ENCODE measurements at regions not wholly inside any gene's neighbourhood (a gene's known extent, or its start where the extent isn't known, plus 50 kb on each side); places are given as distances from the start of the nearest gene placed in this dataset.

DNA sequence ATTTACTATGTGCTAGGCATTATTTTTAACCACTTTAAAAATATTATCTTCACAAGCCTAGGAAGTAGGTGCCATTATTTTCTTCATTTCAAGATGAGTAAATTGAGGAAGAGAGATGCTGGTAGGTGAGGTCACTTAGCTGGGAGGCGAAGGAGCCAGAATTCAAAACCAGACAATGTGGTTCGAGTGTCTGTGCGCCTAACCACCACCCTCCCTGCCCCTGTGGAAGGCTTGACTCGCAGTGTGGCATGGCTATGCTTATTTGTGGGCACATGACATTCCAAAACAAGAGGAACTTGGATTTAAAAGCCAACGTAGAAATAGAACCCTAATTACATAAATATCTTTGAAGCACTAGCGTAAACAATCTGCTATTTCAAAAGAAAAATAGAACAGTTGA is 226.6 kb upstream of the PITX2 start:
- TF ChIP-seq, protein P1, sequence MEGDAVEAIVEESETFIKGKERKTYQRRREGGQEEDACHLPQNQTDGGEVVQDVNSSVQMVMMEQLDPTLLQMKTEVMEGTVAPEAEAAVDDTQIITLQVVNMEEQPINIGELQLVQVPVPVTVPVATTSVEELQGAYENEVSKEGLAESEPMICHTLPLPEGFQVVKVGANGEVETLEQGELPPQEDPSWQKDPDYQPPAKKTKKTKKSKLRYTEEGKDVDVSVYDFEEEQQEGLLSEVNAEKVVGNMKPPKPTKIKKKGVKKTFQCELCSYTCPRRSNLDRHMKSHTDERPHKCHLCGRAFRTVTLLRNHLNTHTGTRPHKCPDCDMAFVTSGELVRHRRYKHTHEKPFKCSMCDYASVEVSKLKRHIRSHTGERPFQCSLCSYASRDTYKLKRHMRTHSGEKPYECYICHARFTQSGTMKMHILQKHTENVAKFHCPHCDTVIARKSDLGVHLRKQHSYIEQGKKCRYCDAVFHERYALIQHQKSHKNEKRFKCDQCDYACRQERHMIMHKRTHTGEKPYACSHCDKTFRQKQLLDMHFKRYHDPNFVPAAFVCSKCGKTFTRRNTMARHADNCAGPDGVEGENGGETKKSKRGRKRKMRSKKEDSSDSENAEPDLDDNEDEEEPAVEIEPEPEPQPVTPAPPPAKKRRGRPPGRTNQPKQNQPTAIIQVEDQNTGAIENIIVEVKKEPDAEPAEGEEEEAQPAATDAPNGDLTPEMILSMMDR (conservative IDR thresholded peaks at IDR 0.05; ENCODE audit: low read depth, low read length) = no peak
- no peak overlapping the region for H3K4me3 ChIP-seq (ENCODE audit: low read depth, low read length)
- DNase-seq (ENCODE audit: low read depth) = no peak

DNA sequence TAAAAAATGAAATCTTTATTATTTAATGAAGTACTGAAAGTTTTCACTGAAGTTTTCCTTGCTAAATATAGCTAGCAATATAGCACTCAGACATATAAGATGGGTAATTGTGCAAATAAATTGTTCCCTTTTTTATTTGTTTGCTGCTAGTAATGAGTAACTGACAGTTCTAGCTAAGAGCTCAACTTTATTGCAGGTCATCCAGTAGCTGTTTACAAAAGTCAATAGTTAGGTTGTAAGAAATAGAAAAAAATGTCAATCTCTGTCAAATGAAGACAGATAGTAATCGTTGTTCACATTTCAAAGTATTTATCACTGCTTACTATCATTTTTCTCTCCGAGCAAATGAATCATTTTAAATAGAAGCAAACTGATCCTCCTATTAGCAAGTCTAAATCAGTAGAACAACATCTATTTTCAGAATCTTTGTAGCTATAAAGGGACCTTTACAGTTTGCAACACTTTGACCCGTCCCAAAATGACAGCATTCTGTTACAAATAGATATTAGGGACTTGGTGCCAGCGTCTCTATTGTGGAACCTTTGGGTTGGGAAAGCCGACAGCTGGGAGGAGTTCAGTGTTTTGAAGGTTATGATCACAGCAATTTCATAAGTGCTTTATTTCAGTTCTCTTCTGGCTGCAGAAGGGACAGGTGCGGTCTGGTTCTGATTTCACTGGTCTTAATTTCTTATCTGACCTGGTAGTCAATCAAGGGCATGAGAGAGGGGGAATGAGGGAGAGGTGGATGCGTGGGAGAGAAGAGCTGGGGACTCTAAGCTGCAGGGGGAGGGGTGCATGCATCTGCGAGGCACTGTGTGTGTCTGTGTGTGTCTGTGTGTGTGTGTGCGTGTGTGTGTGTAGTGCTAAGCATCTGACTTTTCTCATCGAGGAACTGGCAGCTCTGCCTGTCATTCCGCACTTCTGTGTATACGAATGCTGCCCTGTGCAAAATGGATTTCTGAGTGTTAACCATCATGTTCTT is 227.9 kb upstream of the PITX2 start:
- no peak overlapping the region for H3K4me3 ChIP-seq (ENCODE audit: low read depth, low read length)
- TF ChIP-seq, protein P1 (conservative IDR thresholded peaks at IDR 0.05; ENCODE audit: low read depth, low read length) = no peak
- no peak for DNase-seq (ENCODE audit: low read depth)

DNA sequence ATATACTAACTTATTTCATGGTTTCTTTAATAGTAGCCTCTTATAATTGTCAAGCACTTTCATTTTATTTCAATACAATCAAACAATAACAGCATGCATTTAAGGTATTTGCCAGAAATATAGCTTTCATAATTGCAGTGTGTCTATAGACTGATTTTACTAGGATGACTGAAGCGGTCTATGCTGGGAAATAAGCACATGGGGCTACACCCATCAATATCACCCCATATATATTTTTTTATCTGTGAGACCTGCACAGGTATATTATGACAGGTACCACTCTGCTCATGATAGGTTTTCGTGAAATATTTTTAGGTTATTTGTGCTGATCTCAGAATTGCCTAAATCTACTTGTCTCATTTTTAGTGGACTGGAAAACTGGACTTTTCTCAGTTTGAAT is 229.1 kb upstream of the PITX2 start:
- no peak overlapping the region for H3K4me3 ChIP-seq (ENCODE audit: low read depth, low read length)
- TF ChIP-seq, protein P1 (conservative IDR thresholded peaks at IDR 0.05; ENCODE audit: low read depth, low read length) = no peak
- no peak for DNase-seq (ENCODE audit: low read depth)

DNA sequence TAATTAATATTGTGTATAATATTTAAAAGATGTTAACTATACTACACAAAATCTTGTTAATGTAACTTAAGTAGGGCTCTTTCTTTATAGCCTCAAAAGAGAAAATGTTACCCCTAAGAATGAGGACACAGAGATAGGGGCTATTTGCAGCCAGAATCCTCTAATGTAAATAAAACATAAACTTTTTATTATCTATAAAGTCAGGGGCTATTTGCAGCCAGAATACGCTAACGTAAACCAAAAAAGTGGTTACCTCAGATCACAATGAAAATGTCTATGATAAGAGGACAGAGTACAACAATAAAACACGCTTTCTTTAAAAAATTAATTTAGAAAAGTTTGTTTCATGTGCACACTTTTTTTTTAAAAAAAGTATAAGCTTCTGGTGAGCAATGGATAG is 229.9 kb upstream of the PITX2 start:
- no peak for DNase-seq (ENCODE audit: low read depth)
- TF ChIP-seq, protein P1 (conservative IDR thresholded peaks at IDR 0.05; ENCODE audit: low read depth, low read length) = no peak
- H3K4me3 ChIP-seq (ENCODE audit: low read depth, low read length) = no peak overlapping the region

DNA sequence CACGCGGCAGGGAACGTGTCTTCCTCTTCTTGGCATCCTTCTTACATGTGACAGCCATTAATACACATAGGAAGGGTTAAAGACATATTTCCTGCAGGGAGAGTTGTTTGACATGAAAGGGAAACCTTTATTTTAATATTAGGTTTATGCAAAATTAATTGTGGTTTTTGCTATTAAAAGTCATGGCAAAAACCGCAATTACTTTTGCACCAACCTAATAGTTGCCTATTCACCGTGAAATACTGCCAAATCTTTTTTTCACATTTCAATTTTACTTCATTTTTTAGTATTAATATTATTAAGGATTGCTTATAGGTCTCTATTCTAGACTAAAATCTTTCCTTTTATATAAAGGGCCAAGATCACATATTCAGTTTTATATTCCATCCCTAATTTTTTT is 230.4 kb upstream of the PITX2 start:
- H3K4me3 ChIP-seq (ENCODE audit: low read depth, low read length) = no peak overlapping the region
- TF ChIP-seq, protein P1 (conservative IDR thresholded peaks at IDR 0.05; ENCODE audit: low read depth, low read length) = no peak
- no peak for DNase-seq (ENCODE audit: low read depth)

DNA sequence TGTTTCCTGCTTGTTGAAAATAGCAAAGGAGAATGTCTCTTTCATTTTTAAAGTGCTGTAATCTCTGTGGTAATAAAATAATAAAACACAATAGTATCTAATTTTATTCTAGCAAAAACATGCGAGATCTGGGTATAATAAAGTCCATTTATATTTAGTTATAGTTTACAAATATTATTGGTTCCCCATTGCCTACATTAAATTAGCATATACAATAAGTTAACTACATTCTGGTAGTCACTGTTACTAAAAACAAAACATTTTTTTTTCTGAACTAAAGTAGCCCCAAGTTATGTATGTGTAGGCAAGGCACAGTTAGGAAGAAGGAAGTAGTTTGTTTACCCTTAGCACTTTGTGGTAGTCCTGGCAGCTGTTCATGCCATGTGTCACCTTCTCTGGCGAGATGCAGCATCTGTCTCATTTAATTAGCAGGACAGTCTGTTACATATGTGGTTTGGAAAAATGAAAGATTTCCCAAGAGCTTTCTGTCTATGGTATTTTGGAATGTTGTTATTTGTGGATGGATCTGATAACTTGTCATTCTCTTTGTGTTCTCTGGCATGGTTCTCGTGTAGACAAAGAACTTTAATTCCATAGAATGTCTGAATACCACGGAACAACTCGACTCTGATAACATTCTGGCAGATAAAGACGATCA is 231.3 kb upstream of the PITX2 start:
- H3K4me3 ChIP-seq (ENCODE audit: low read depth, low read length) = no peak overlapping the region
- no peak for DNase-seq (ENCODE audit: low read depth)
- TF ChIP-seq, protein P1 (conservative IDR thresholded peaks at IDR 0.05; ENCODE audit: low read depth, low read length) = no peak
